Heart left ventricle (tissue), 16 donors: ENCODE measurements at regions not wholly inside any gene's neighbourhood (a gene's known extent, or its start where the extent isn't known, plus 50 kb on each side); places are given as distances from the start of the nearest gene placed in this dataset.

Experiments
- ATAC-seq, 4 donors: fragments of 200-7000 bp; cut with Tn5 transposase; one replicate each; pipeline ENCODE4 v1.9.1; 2020 to 2022; ENCODE audit warnings: moderate library complexity in 4 of 4, mild to moderate bottlenecking in 3 of 4, moderate number of reproducible peaks in 1 of 4
- DNase-seq, 5 donors: peaks; one replicate each; pipeline ENCODE4 v3.0.0-alpha.2; 2020
- H3K27ac ChIP-seq, 12 donors: fragments of 200-600 bp; sonication (generic) in 4 of 12; one replicate each; pipeline versions ENCODE4 v1.5.0 to v1.8.0; 2016 to 2022; ENCODE audit warnings: mild to moderate bottlenecking in 2 of 12
- H3K27me3 ChIP-seq, 9 donors: fragments of 200-600 bp; sonication (generic) in 2 of 9; one replicate each; pipeline versions ENCODE4 v1.5.1 to v1.8.0; 2016 to 2022; ENCODE audit warnings: mild to moderate bottlenecking in 3 of 9
- H3K36me3 ChIP-seq, 9 donors: fragments of 200-600 bp; sonication (generic) in 2 of 9; one replicate each; pipeline versions ENCODE4 v1.5.0 to v1.8.0; 2018 to 2022; ENCODE audit warnings: mild to moderate bottlenecking in 2 of 9
- H3K4me1 ChIP-seq, 12 donors: fragments of 200-600 bp; sonication (generic) in 4 of 12; one replicate each; pipeline versions ENCODE4 v1.5.0 to v1.8.0; 2016 to 2022; ENCODE audit warnings: mild to moderate bottlenecking in 3 of 12
- H3K4me3 ChIP-seq, 12 donors: fragments of 200-600 bp; sonication (generic) in 4 of 12; one replicate each; pipeline versions ENCODE4 v1.5.0 to v1.8.0; 2017 to 2022; ENCODE audit warnings: mild to moderate bottlenecking in 9 of 12, moderate library complexity in 4 of 12
- H3K9me3 ChIP-seq, 12 donors: fragments of 200-600 bp; sonication (generic) in 4 of 12; one replicate each; pipeline versions ENCODE4 v1.5.0 to v1.8.0; 2016 to 2022; ENCODE audit warnings: mild to moderate bottlenecking in 1 of 12
- CTCF ChIP-seq, 12 donors: fragments of 200-600 bp; sonication (generic) in 4 of 12; IDR thresholded peaks; one replicate each; pipeline versions ENCODE4 v1.5.0 to v1.8.0; 2018 to 2022; ENCODE audit warnings: antibody characterized with exemption in 12 of 12, mild to moderate bottlenecking in 5 of 12
- POLR2A ChIP-seq, 2 donors: fragments of 450-650 bp; IDR thresholded peaks; one replicate each; pipeline ENCODE4 v1.6.1; 2017; ENCODE audit warnings: antibody characterized with exemption in 2 of 2, mild to moderate bottlenecking in 2 of 2, moderate library complexity in 2 of 2
- WGBS, 4 donors: extraction: QIAGEN DNeasy Blood & Tissue Kit in 2 of 4; methylation state at CpG; one replicate each; pipeline versions ENCODE4 v1.1.5 to v1.1.7; 2013 to 2018; 5-methylcytosine and 5-hydroxymethylcytosine counted together
- intact Hi-C, 10 donors: fragments of 100-400 bp; cut with DNase I; formaldehyde crosslinking; loops; one replicate each; pipeline versions ENCODE4 v1.11.1 to v1.14.2; 2022
- donor health status: ischemic (EF 13 %, LVEDD 7.1; RV severe dilation, severe dysfunction).
- donor health status: healthy with polysubstance abuse.
- donor health status: DM: no; HTN: yes; CAD: no.
- donor health status: DM: no; HTN: no; CAD: no.
- donor health status: ischemic (EF 25% LVEDD 6.9; RV normal size, moderate dysfunction).
- donor health status: ischemic (EF 25% LVEDD 5.7; RV mildly dilated, moderate dysfunction).
- donor health status: healthy.
- donor health status: DM: yes; HTN: yes; CAD: no.
- donor health status: ischemic (EF 35%, LVEDD 5.7; RV mildly dilated, moderate dysfunction).
- donor health status: nonischemic (EF 11% LVEDD 7.7; RV severe dilation, severe dysfunction).
- donor health status: DM: yes; HTN: yes; CAD: no.
- donor health status: PGD.
- donor health status: ischemic (EF 29% LVEDD 5.4; RV normal size, mild dysfunction).
- donor health status: nonischemic (EF 23%, LVEDD 6.1; RV moderate dilation, normal function).

GRCh38 chrX:146581981-146582712, 227.4 kb upstream of the CXorf51B start:
- no peak for DNase-seq
- no peak overlapping the region for H3K4me3 ChIP-seq
- 45 to 55% (median 51%) methylated on average over 5 of the region's 5 CpGs for WGBS, 4 donors
- no peaks in the 10 kb centered on the region for H3K4me1 ChIP-seq
- no peak for ATAC-seq
- peaks cover 0 to 10% (median 0%) of the 10 kb centered on the region in 12 donors for H3K9me3 ChIP-seq
- H3K27me3 ChIP-seq = no peaks in the 10 kb centered on the region
- H3K36me3 ChIP-seq = no peaks in the 10 kb centered on the region
- intact Hi-C loops = no loop called here
- TF ChIP-seq CTCF (IDR thresholded peaks at IDR 0.05) = no peak
- TF ChIP-seq POLR2A (IDR thresholded peaks at IDR 0.05) = no peak
- no peak overlapping the region for H3K27ac ChIP-seq

GRCh38 chrX:146602246-146602645, 207.3 kb upstream of the CXorf51B start:
- no peaks in the 10 kb centered on the region for H3K27me3 ChIP-seq
- ATAC-seq (no peak), DNase-seq (no peak)
- TF ChIP-seq POLR2A (IDR thresholded peaks at IDR 0.05) (no peak), CTCF (IDR thresholded peaks at IDR 0.05) (no peak)
- H3K4me3 ChIP-seq = no peak overlapping the region
- no peak overlapping the region for H3K27ac ChIP-seq
- H3K4me1 ChIP-seq = no peaks in the 10 kb centered on the region
- WGBS, 4 donors = 50 to 58% (median 52%) methylated on average over 6 of the region's 6 CpGs
- intact Hi-C loops = no loop called here
- H3K36me3 ChIP-seq = no peaks in the 10 kb centered on the region
- peaks cover 0 to 4% (median 0%) of the 10 kb centered on the region in 12 donors for H3K9me3 ChIP-seq

- TF ChIP-seq POLR2A (IDR thresholded peaks at IDR 0.05) = no peak
- no peak for TF ChIP-seq CTCF (IDR thresholded peaks at IDR 0.05)
These were observed 205.4 kb upstream of the CXorf51B start for GRCh38 chrX:146604196-146604595.

GRCh38 chrX:146614663-146615478, 194.7 kb upstream of the CXorf51B start:
- TF ChIP-seq CTCF (IDR thresholded peaks at IDR 0.05) (no peak), POLR2A (IDR thresholded peaks at IDR 0.05) (no peak)
- no peak overlapping the region for H3K27ac ChIP-seq
- intact Hi-C loops = no loop called here
- DNase-seq = no peak
- H3K4me1 ChIP-seq = no peaks in the 10 kb centered on the region
- H3K36me3 ChIP-seq = no peaks in the 10 kb centered on the region
- ATAC-seq = no peak
- no peak overlapping the region for H3K4me3 ChIP-seq
- H3K27me3 ChIP-seq = no peaks in the 10 kb centered on the region
- WGBS, 4 donors = 54 to 58% (median 57%) methylated on average over 17 of the region's 17 CpGs
- H3K9me3 ChIP-seq = no peaks in the 10 kb centered on the region

More at GRCh38 chrX:146604196-146604595, 205.4 kb upstream of the CXorf51B start:
- Histone ChIP-seq H3K27me3 (no peaks in the 10 kb centered on the region), H3K27ac (no peak overlapping the region), H3K9me3 (peaks cover 0 to 4% (median 0%) of the 10 kb centered on the region in 12 donors), H3K4me3 (no peak overlapping the region), H3K36me3 (no peaks in the 10 kb centered on the region), H3K4me1 (no peaks in the 10 kb centered on the region)
- ATAC-seq = no peak
- intact Hi-C loops = no loop called here
- 74 to 92% (median 80%) methylated on average over 2 of the region's 2 CpGs for WGBS, 4 donors
- no peak for DNase-seq
